H1 (cell line): ENCODE measurements at regions not wholly inside any gene's neighbourhood (a gene's known extent, or its start where the extent isn't known, plus 50 kb on each side); places are given as distances from the start of the nearest gene placed in this dataset.

Experiments used
- HDAC2 ChIP-seq, 2 experiments: fragments of 300-600 bp in 1 of 2; sonication (generic) in 1 of 2; IDR thresholded peaks; 2 replicates each; pipeline ENCODE4 v1.6.1; 2011 to 2012; ENCODE audit warnings: low read depth in 2 of 2, low read length in 2 of 2, mild to moderate bottlenecking in 2 of 2, moderate library complexity in 2 of 2, borderline replicate concordance in 1 of 2, inconsistent platforms in 1 of 2
- TF ChIP-seq, protein P1 (sequence below): IDR thresholded peaks from 2 replicates; pipeline ENCODE4 v1.6.1; 2012; ENCODE audit warnings: inconsistent platforms

DNA sequence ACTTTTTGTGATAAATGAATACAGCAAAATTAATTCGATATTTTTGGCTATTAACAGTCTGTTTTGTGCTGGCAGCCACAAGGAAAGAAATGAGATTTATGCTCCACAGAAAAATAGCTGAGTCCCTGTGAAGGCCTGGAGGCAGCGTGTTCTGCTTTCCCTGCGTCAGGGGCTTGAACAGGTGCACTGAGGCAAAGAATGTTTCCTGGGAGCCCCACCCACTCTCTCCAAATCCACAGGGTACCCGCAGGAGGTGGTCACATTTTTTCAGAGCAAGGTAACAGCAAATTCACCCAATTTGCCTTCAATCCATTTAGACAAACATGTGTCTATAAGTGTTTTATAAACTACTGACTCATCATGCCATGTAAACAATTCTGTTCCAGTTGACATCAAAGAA lies 308.1 kb downstream of the TCERG1L start (continued):
- TF ChIP-seq, protein P1, sequence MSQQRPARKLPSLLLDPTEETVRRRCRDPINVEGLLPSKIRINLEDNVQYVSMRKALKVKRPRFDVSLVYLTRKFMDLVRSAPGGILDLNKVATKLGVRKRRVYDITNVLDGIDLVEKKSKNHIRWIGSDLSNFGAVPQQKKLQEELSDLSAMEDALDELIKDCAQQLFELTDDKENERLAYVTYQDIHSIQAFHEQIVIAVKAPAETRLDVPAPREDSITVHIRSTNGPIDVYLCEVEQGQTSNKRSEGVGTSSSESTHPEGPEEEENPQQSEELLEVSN, result no peak
- TF ChIP-seq HDAC2 (IDR thresholded peaks at IDR 0.05; ENCODE audit: borderline replicate concordance in 1 of 2, low read depth in 2 of 2, low read length in 2 of 2), result no peak
- TF ChIP-seq, all 59 proteins: peak for 0
